DND-41 (cell line): ENCODE measurements at regions not wholly inside any gene's neighbourhood (a gene's known extent, or its start where the extent isn't known, plus 50 kb on each side); places are given as distances from the start of the nearest gene placed in this dataset.
"Not testable (repeated sequence)": the region's sequence is repeated elsewhere in the genome, so short reads cannot be mapped to it uniquely, and the experiment has no call there.

ENCODE experiments used
- EZH2 ChIP-seq: IDR thresholded peaks from 3 replicates; pipeline ENCODE4 v1.6.1; 2012; ENCODE audit warnings: borderline replicate concordance, low read depth, mild to moderate bottlenecking, moderate library complexity, low read length, inconsistent platforms; ENCODE audit not compliant: severe bottlenecking
- TF ChIP-seq, protein P1 (sequence below): IDR thresholded peaks from 2 replicates; pipeline ENCODE4 v1.5.1; 2012; ENCODE audit warnings: borderline replicate concordance, low read length, moderate library complexity, mild to moderate bottlenecking; ENCODE audit not compliant: poor library complexity, severe bottlenecking; ENCODE audit errors: extremely low read depth

DNA sequence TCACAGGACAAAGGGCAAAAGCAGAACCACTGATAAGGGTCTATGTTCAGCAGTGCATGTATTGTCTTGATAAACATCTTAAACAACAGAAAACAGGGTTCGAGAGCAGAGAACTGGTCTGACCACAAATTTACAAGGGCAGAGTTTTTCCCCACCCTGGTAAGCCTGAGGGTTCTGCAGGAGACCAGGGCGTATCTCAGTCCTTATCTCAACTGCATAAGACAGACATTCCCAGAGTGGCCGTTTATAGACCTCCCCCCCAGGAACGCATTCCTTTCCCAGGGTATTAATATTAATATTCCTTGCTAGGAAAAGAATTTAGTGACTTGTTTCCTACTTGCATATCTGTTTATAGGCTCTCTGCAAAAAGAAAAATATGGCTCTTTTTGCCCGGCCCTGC, 274.1 kb downstream of the OSTF1 start:
- TF ChIP-seq, protein P1, sequence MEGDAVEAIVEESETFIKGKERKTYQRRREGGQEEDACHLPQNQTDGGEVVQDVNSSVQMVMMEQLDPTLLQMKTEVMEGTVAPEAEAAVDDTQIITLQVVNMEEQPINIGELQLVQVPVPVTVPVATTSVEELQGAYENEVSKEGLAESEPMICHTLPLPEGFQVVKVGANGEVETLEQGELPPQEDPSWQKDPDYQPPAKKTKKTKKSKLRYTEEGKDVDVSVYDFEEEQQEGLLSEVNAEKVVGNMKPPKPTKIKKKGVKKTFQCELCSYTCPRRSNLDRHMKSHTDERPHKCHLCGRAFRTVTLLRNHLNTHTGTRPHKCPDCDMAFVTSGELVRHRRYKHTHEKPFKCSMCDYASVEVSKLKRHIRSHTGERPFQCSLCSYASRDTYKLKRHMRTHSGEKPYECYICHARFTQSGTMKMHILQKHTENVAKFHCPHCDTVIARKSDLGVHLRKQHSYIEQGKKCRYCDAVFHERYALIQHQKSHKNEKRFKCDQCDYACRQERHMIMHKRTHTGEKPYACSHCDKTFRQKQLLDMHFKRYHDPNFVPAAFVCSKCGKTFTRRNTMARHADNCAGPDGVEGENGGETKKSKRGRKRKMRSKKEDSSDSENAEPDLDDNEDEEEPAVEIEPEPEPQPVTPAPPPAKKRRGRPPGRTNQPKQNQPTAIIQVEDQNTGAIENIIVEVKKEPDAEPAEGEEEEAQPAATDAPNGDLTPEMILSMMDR = not testable (repeated sequence)
- not testable (repeated sequence) for TF ChIP-seq EZH2
